HG02840 (cell line): ENCODE measurements at regions not wholly inside any gene's neighbourhood (a gene's known extent, or its start where the extent isn't known, plus 50 kb on each side); places are given as distances from the start of the nearest gene placed in this dataset.

Source experiments
- ATAC-seq: cut with Tn5 transposase; IDR thresholded peaks from one replicate; pipeline ENCODE4 v1.9.1; 2021; ENCODE audit warnings: mild to moderate bottlenecking, moderate library complexity, moderate number of reproducible peaks; ENCODE audit not compliant: unreplicated experiment, low FRiP score

GRCh38 chr5:174159327-174160114, 114.0 kb downstream of the NSG2 start:
- no peak for ATAC-seq

- no peak for ATAC-seq
Measured at GRCh38 chr5:174165406-174165805, 119.9 kb downstream of the NSG2 start.

- no peak for ATAC-seq
Measured at GRCh38 chr5:174166231-174167079, 120.9 kb downstream of the NSG2 start.

DNA sequence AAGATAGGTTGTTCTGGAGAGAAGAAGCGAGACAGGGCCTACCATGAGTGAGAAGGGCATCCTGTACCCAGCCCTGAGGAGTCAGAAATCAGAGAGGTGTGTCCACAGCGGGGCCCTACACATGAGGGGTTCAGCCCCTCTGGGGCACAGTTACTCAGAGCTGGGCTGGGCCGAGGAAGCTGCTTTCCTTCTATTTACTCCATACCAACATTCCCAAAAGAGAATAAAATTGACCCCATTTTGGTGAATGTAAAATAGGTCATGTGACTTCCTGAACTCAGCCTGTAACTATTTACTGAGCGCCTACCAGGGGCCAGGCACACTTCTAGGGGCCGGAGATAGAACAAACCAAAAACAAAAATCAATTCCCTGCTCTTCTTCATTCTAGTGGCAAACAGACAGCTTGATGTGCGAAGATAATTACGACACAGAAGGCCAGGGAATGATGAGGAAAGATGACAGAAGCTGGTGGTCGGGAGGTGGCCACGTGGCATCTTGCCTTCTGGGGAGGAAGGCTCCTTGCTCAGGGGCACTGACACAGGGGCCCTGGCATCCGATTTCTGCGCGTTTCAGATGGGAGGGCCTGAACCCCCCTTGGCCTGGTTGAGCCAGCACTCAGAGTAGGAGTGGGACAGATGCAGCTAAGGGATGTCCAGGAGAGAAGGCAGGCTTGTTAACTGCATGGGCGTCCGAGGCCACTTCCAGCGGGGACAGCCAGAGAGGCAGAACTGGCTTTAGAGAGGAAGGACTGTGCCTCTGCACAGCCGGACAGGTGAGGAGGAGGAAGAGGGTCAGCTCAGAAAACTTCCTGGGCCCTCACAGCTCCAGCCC, 121.8 kb downstream of the NSG2 start:
- no peak for ATAC-seq

GRCh38 chr5:174172152-174172551, 126.6 kb downstream of the NSG2 start:
- ATAC-seq: no peak

DNA sequence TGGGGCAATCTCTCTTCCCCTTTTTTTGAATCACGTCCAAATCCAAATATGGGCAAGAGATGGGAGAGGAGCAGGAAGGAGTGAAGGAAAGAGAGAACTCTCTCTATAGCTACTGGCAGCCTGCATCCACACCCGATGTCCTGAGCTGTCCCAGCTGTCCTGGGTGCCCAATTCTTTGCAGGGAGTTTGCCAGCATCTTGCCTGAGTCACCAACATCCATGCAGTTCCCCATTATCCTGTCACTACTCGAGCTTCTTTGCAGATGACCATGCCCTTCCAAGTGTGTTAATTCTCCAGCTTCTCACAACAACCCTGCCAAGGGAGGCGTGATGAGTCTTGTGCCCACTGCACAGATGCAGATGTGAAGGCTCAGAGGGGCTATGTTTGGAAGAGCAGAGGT, 127.1 kb downstream of the NSG2 start:
- no peak for ATAC-seq

GRCh38 chr5:174173766-174174165, 128.3 kb downstream of the NSG2 start:
- ATAC-seq: no peak

- no peak for ATAC-seq
Measured at GRCh38 chr5:174175716-174176268, 130.3 kb downstream of the NSG2 start.

DNA sequence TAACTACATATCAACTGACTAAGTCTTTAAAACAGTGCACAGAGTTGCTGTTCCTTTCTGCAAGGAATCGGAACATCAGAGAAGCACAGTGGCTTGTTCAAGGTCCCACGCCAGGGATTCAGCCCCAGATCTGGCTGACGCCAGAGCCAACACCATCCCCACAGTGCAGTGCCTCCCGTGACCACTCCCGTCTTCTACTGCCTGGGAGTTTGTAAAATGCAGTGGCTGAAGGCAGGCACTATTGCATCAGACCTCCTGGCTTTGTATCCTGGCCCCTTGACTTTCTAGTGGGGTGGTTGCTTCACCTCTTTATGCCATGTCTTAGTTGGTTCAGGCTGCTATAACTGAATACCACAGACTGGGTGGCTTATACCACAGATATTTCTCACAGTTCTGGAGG, 131.0 kb downstream of the NSG2 start:
- no peak for ATAC-seq

- no peak for ATAC-seq
Measured at GRCh38 chr5:174177531-174177930, 132.0 kb downstream of the NSG2 start.

DNA sequence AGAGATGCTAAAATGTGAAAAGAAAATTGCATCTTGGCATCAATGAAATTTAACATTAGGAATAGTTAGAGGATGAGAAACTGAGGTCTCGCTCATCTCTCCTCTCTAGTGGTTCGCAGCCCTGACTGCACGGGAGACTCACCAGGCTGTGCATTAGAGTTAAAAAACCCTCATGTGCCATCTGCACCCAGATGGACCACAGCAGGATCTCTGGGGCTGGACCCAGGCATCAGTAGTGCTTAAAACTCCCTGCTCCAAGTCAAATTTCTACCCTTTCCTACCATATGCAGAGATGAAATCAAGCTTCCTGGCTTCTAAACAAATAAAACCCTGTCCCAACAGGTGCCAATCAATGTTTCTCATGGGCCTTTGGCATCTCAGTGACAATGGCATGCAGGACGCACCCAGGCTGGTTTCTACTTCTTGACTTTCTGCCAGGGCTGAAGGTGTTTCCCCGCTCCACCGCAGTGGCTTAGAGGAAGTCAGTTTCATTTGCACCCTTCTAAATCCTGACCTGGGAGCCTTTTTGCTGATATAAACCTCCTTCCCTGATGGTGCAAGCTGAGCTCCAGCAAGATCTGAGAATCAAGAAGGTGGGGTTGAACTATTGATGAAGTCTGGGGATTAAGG, 132.6 kb downstream of the NSG2 start:
- no peak for ATAC-seq

- no peak for ATAC-seq
Measured at GRCh38 chr5:174180639-174181038, 135.1 kb downstream of the NSG2 start.

DNA sequence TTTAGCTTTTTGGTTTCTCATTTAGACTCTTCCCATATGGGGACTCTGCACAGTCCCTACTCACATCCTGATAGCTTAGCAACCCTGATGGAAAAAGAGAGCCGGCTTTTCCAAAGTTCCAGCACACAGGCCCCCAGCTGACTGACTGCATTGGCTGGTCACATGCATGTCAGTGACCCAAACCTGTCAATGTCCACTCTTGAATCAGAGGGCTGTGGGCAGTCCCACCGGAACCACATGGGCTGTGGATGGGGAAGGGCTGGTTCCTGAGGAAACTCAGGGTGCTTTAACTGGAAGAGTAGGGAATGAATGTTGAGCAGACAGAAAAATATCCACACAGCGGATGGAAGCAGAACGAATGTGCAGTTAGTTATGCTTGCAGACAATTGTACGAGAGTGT, 136.6 kb downstream of the NSG2 start:
- no peak for ATAC-seq

- no peak for ATAC-seq
Measured at GRCh38 chr5:174183701-174184100, 138.2 kb downstream of the NSG2 start.

- ATAC-seq: no peak
Measured at GRCh38 chr5:174185506-174185905, 140.0 kb downstream of the NSG2 start.

- no peak for ATAC-seq
Measured at GRCh38 chr5:174186096-174186695, 140.7 kb downstream of the NSG2 start.

GRCh38 chr5:174187001-174187400, 141.5 kb downstream of the NSG2 start:
- no peak for ATAC-seq

DNA sequence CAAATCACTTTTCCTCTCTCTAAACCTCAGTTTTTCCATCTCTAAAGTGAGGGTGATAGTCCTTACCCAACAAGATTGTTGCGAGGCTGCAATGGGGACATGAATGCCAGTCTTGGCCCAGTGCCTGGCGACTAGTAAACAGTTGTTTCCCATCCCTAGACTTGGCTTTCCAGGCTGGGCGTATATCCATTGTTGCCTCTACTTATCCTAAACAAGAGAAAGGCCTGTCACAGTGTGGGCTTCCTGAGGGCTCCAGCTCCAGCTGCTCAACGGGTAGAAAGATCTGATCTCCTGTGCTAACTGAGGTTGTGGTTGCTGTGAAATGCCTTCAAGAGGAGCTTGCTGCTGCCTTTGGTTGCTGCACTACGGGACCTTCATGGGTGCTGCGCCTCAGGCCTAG, 142.0 kb downstream of the NSG2 start:
- no peak for ATAC-seq

GRCh38 chr5:174188295-174188694, 142.8 kb downstream of the NSG2 start:
- no peak for ATAC-seq
